MM.1S (cell line): ENCODE measurements at regions not wholly inside any gene's neighbourhood (a gene's known extent, or its start where the extent isn't known, plus 50 kb on each side); places are given as distances from the start of the nearest gene placed in this dataset.

Source experiments
- DNase-seq: peaks from one replicate; pipeline ENCODE4 v3.0.0-alpha.2; 2015
- H2AFZ ChIP-seq: fragments of 300-600 bp; sonication (generic); 2 replicates; pipeline ENCODE4 v1.6.0; 2016; ENCODE audit warnings: antibody characterized with exemption, low read length
- H3F3A ChIP-seq: fragments of 300-600 bp; sonication (generic); 2 replicates; pipeline ENCODE4 v1.6.1; 2016; ENCODE audit warnings: mild to moderate bottlenecking, antibody characterized with exemption, low read length, moderate library complexity, mixed read lengths; ENCODE audit not compliant: insufficient read depth
- H3K27ac ChIP-seq: fragments of 300-600 bp; sonication (generic); 2 replicates; pipeline ENCODE4 v1.5.1; 2016; ENCODE audit warnings: mild to moderate bottlenecking, low read length
- H3K27me3 ChIP-seq: fragments of 300-600 bp; sonication (generic); replicated peaks from 2 replicates; pipeline ENCODE4 v1.6.0; 2016; ENCODE audit warnings: low read length; ENCODE audit not compliant: insufficient read depth
- H3K36me3 ChIP-seq: fragments of 300-600 bp; sonication (generic); replicated peaks from 2 replicates; pipeline ENCODE4 v1.6.1; 2016; ENCODE audit warnings: mild to moderate bottlenecking, low read length, mixed read lengths; ENCODE audit not compliant: insufficient read depth
- H3K4me1 ChIP-seq: fragments of 300-600 bp; sonication (generic); 2 replicates; pipeline ENCODE4 v1.6.1; 2016; ENCODE audit warnings: low read length, mixed read lengths
- H3K4me2 ChIP-seq: fragments of 300-600 bp; sonication (generic); 2 replicates; pipeline ENCODE4 v1.6.0; 2016; ENCODE audit warnings: low read depth, low read length
- H3K4me3 ChIP-seq: fragments of 300-600 bp; sonication (generic); 2 replicates; pipeline ENCODE4 v1.5.1; 2016; ENCODE audit warnings: low read length, mixed read lengths
- H3K79me2 ChIP-seq: fragments of 300-600 bp; sonication (generic); 2 replicates; pipeline ENCODE4 v1.6.1; 2016; ENCODE audit warnings: mixed run types, low read length, mixed read lengths
- H3K9ac ChIP-seq: fragments of 300-600 bp; sonication (generic); 2 replicates; pipeline ENCODE4 v1.6.1; 2016; ENCODE audit warnings: low read length, mixed read lengths
- H3K9me2 ChIP-seq: fragments of 300-600 bp; sonication (generic); replicated peaks from 2 replicates; pipeline ENCODE4 v1.6.1; 2016; ENCODE audit warnings: mild to moderate bottlenecking, low read length, mixed read lengths; ENCODE audit not compliant: insufficient read depth
- H3K9me3 ChIP-seq: fragments of 300-600 bp; sonication (generic); replicated peaks from 2 replicates; pipeline ENCODE4 v1.6.1; 2016; ENCODE audit warnings: mild to moderate bottlenecking, low read length, mixed read lengths; ENCODE audit not compliant: insufficient read depth
- H4K20me1 ChIP-seq: fragments of 300-600 bp; sonication (generic); 2 replicates; pipeline ENCODE4 v1.6.1; 2016; ENCODE audit warnings: mild to moderate bottlenecking, low read length, moderate library complexity, mixed read lengths; ENCODE audit not compliant: insufficient read depth
- CTCF ChIP-seq: fragments of 300-600 bp; sonication (generic); IDR thresholded peaks from 2 replicates; pipeline ENCODE4 v1.5.1; 2016; ENCODE audit warnings: antibody characterized with exemption, low read length, mixed read lengths
- EZH2 ChIP-seq: fragments of 300-600 bp; sonication (generic); optimal IDR thresholded peaks from 2 replicates; pipeline ENCODE3; 2017; ENCODE audit warnings: low read depth, mild to moderate bottlenecking, antibody characterized with exemption, low read length, mixed read lengths
- EZH2phosphoT487 ChIP-seq: fragments of 300-600 bp; sonication (generic); IDR thresholded peaks from 2 replicates; pipeline ENCODE4 v1.6.1; 2018; ENCODE audit warnings: antibody characterized with exemption, low read length

- Histone ChIP-seq H4K20me1 (no peaks in the 10 kb centered on the region), H3K9me3 (no peaks in the 10 kb centered on the region), H3K4me1 (no peaks in the 10 kb centered on the region), H3K27me3 (no peaks in the 10 kb centered on the region), H3K36me3 (no peaks in the 10 kb centered on the region), H3K9me2 (no peaks in the 10 kb centered on the region), H2AFZ (no peak overlapping the region), H3K27ac (no peak overlapping the region), H3K79me2 (no peaks in the 10 kb centered on the region), H3K9ac (no peak overlapping the region), H3K4me3 (no peak overlapping the region), H3F3A (no peaks in the 10 kb centered on the region), H3K4me2 (no peak overlapping the region)
- no peak for TF ChIP-seq EZH2
- no peak for TF ChIP-seq CTCF
- TF ChIP-seq EZH2phosphoT487 = no peak
- no peak for DNase-seq
These were observed 184.4 kb upstream of the LPP start for GRCh38 chr3:187969581-187969950.

- no peak overlapping the region for H3K4me3 ChIP-seq
- TF ChIP-seq CTCF = no peak
- TF ChIP-seq EZH2phosphoT487 = no peak
- no peak for TF ChIP-seq EZH2
- no peaks in the 10 kb centered on the region for H3K27me3 ChIP-seq
- no peaks in the 10 kb centered on the region for H3K4me1 ChIP-seq
- no peaks in the 10 kb centered on the region for H3F3A ChIP-seq
- no peak for DNase-seq
- H4K20me1 ChIP-seq = no peaks in the 10 kb centered on the region
- H3K9me2 ChIP-seq = no peaks in the 10 kb centered on the region
- no peaks in the 10 kb centered on the region for H3K79me2 ChIP-seq
- no peaks in the 10 kb centered on the region for H3K9me3 ChIP-seq
- no peak overlapping the region for H3K27ac ChIP-seq
- H3K9ac ChIP-seq = no peak overlapping the region
- H2AFZ ChIP-seq = no peak overlapping the region
- no peaks in the 10 kb centered on the region for H3K36me3 ChIP-seq
- no peak overlapping the region for H3K4me2 ChIP-seq
These were observed 183.9 kb upstream of the LPP start for GRCh38 chr3:187970106-187970505.

GRCh38 chr3:187971629-187972028 is 182.3 kb upstream of the LPP start:
- H3K9me3 ChIP-seq = no peaks in the 10 kb centered on the region
- no peaks in the 10 kb centered on the region for H3K36me3 ChIP-seq
- no peak for TF ChIP-seq EZH2phosphoT487
- no peak for TF ChIP-seq CTCF
- no peak for TF ChIP-seq EZH2
- H3K4me3 ChIP-seq = no peak overlapping the region
- no peak overlapping the region for H3K9ac ChIP-seq
- no peak for DNase-seq
- no peak overlapping the region for H2AFZ ChIP-seq
- H3K9me2 ChIP-seq = no peaks in the 10 kb centered on the region
- no peaks in the 10 kb centered on the region for H3F3A ChIP-seq
- no peak overlapping the region for H3K4me2 ChIP-seq
- H3K27ac ChIP-seq = no peak overlapping the region
- no peaks in the 10 kb centered on the region for H3K79me2 ChIP-seq
- H4K20me1 ChIP-seq = no peaks in the 10 kb centered on the region
- no peaks in the 10 kb centered on the region for H3K27me3 ChIP-seq
- H3K4me1 ChIP-seq = no peaks in the 10 kb centered on the region

- Histone ChIP-seq H3K9me3 (no peaks in the 10 kb centered on the region), H3K4me1 (no peaks in the 10 kb centered on the region), H3K4me3 (no peak overlapping the region), H4K20me1 (no peaks in the 10 kb centered on the region), H3K79me2 (no peaks in the 10 kb centered on the region), H3K9me2 (no peaks in the 10 kb centered on the region), H3K9ac (no peak overlapping the region), H3F3A (no peaks in the 10 kb centered on the region), H2AFZ (no peak overlapping the region), H3K36me3 (no peaks in the 10 kb centered on the region), H3K27me3 (no peaks in the 10 kb centered on the region), H3K27ac (no peak overlapping the region), H3K4me2 (no peak overlapping the region)
- DNase-seq = no peak
- no peak for TF ChIP-seq EZH2phosphoT487
- TF ChIP-seq EZH2 = no peak
- TF ChIP-seq CTCF = no peak
These were observed 181.5 kb upstream of the LPP start for GRCh38 chr3:187972454-187972853.
